ENCODE measurements at regions not wholly inside any gene's neighbourhood (a gene's known extent, or its start where the extent isn't known, plus 50 kb on each side); places are given as distances from the start of the nearest gene placed in this dataset.

DNA sequence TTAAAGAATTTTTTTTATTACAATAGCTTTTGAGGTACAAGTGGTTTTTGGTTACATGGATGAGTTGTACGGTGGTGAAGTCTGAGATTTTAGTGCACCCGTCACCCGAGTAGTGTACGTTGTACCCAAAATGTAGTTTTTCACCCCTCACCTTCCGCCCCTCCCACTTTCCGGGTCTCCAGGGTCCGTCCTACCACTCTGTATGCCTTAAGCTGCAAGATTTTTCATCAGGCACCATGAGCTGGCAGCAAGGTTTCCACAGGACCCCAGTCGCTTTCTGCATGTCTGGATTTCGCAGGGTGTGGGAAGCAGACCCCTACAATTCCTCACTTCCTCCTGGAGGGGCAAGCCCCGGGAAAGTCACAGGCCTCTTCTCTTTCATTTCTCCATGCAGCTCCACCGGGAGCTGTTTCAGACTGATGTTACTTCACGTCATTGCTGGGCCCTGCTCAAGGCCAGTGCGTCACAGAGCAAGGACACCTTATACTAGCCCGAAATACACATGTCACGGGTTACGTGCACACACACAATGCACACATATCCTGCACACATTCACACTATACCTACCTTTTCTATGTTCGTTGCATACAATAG, 179.1 kb downstream of the ZFP36L2 start:
- Histone ChIP-seq H3K27ac (ENCODE audit: low read depth, low read length, poor library complexity, severe bottlenecking) (no peak overlapping the region), H3K36me3 (ENCODE audit: insufficient read depth, low read length) (no peaks in the 10 kb centered on the region), H2AFZ (ENCODE audit: low read length) (no peak overlapping the region), H3K4me2 (ENCODE audit: low read length) (no peak overlapping the region), H3K79me2 (ENCODE audit: insufficient read depth, low read depth, low read length) (no peaks in the 10 kb centered on the region), H3K9me3 (ENCODE audit: low read length) (no peaks in the 10 kb centered on the region), H4K20me1 (ENCODE audit: insufficient read depth, low read length) (no peaks in the 10 kb centered on the region), H3K4me1 (ENCODE audit: insufficient read depth, low read length, poor library complexity, severe bottlenecking) (no peaks in the 10 kb centered on the region), H3K4me3 (ENCODE audit: low read depth, low read length, poor library complexity, severe bottlenecking) (no peak overlapping the region), H3K9me2 (ENCODE audit: insufficient read depth, low read length) (no peaks in the 10 kb centered on the region)
- TF ChIP-seq EZH2phosphoT487 (IDR thresholded peaks at IDR 0.05; ENCODE audit: borderline replicate concordance, low read depth, low read length) (no peak), CTCF (conservative IDR thresholded peaks at IDR 0.05; ENCODE audit: low read length) (no peak)
- POLR2A ChIA-PET, result no interaction called here
- no peak for DNase-seq (ENCODE audit: low spot score)
- CTCF ChIA-PET (ENCODE audit: unreplicated experiment), result no interaction called here
- intact Hi-C loops (cut with micrococcal nuclease; ENCODE audit: unreplicated experiment), result no loop called here
- BruUV-seq (replicated peaks), result no TSS peak

GRCh38 chr2:43045866-43046265, 180.5 kb downstream of the ZFP36L2 start:
- TF ChIP-seq CTCF (conservative IDR thresholded peaks at IDR 0.05; ENCODE audit: low read length) (no peak), EZH2phosphoT487 (IDR thresholded peaks at IDR 0.05; ENCODE audit: borderline replicate concordance, low read depth, low read length) (no peak)
- no peak overlapping the region for H3K4me3 ChIP-seq (ENCODE audit: low read depth, low read length, poor library complexity, severe bottlenecking)
- intact Hi-C loops (cut with micrococcal nuclease; ENCODE audit: unreplicated experiment), result no loop called here

DNA sequence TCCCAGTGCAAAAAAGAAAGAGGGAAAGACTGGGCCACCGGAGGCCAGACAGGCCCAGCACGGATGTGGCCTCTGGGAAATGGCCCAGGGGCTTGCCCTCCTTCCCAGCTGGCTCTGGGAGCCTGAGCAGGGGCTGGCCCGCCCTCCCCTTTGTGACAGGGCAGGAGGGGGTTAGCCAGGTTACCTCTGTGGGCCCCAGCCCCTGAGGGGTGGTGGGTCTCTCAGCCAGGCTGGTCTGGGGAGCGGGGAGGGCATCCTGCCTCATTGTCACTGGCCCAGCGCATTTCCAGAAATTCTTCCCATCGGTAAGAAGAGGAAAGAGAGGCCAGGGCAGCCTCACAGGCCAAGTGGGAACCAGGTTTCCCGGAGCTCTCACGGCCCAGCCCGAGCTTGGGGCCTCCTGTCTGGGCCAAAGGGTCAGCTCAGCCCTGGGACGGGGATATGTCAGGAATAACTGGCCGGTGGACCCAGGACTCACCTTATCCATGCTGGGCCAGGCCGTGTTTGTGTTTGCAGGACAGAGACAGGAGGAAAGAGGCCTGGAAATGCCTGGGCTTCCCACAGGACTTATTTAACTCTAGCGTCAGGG, 182.2 kb downstream of the ZFP36L2 start:
- no peaks in the 10 kb centered on the region for H3K4me1 ChIP-seq (ENCODE audit: insufficient read depth, low read length, poor library complexity, severe bottlenecking)
- H3K79me2 ChIP-seq (ENCODE audit: insufficient read depth, low read depth, low read length), result no peaks in the 10 kb centered on the region
- no peaks in the 10 kb centered on the region for H4K20me1 ChIP-seq (ENCODE audit: insufficient read depth, low read length)
- ChIA-PET CTCF (ENCODE audit: unreplicated experiment) (no interaction called here), POLR2A (no interaction called here)
- H3K27ac ChIP-seq (ENCODE audit: low read depth, low read length, poor library complexity, severe bottlenecking), result no peak overlapping the region
- no peaks in the 10 kb centered on the region for H3K36me3 ChIP-seq (ENCODE audit: insufficient read depth, low read length)
- no peaks in the 10 kb centered on the region for H3K9me3 ChIP-seq (ENCODE audit: low read length)
- no peak for DNase-seq (ENCODE audit: low spot score)
- H3K4me3 ChIP-seq (ENCODE audit: low read depth, low read length, poor library complexity, severe bottlenecking), result no peak overlapping the region
- no peak overlapping the region for H3K4me2 ChIP-seq (ENCODE audit: low read length)
- no TSS peak for BruUV-seq (replicated peaks)
- intact Hi-C loops (cut with micrococcal nuclease; ENCODE audit: unreplicated experiment), result no loop called here
- no peak overlapping the region for H2AFZ ChIP-seq (ENCODE audit: low read length)
- TF ChIP-seq EZH2phosphoT487 (IDR thresholded peaks at IDR 0.05; ENCODE audit: borderline replicate concordance, low read depth, low read length), result no peak
- no peak for TF ChIP-seq CTCF (conservative IDR thresholded peaks at IDR 0.05; ENCODE audit: low read length)
- no peaks in the 10 kb centered on the region for H3K9me2 ChIP-seq (ENCODE audit: insufficient read depth, low read length)

More at GRCh38 chr2:43045866-43046265, 180.5 kb downstream of the ZFP36L2 start:
- Histone ChIP-seq H3K27ac (ENCODE audit: low read depth, low read length, poor library complexity, severe bottlenecking) (no peak overlapping the region), H3K4me1 (ENCODE audit: insufficient read depth, low read length, poor library complexity, severe bottlenecking) (no peaks in the 10 kb centered on the region), H3K9me2 (ENCODE audit: insufficient read depth, low read length) (no peaks in the 10 kb centered on the region), H4K20me1 (ENCODE audit: insufficient read depth, low read length) (no peaks in the 10 kb centered on the region), H3K4me2 (ENCODE audit: low read length) (no peak overlapping the region), H3K79me2 (ENCODE audit: insufficient read depth, low read depth, low read length) (no peaks in the 10 kb centered on the region), H2AFZ (ENCODE audit: low read length) (no peak overlapping the region), H3K36me3 (ENCODE audit: insufficient read depth, low read length) (no peaks in the 10 kb centered on the region), H3K9me3 (ENCODE audit: low read length) (no peaks in the 10 kb centered on the region)
- POLR2A ChIA-PET, result no interaction called here
- BruUV-seq (replicated peaks), result no TSS peak
- no peak for DNase-seq (ENCODE audit: low spot score)
- CTCF ChIA-PET (ENCODE audit: unreplicated experiment), result no interaction called here

Measured in OCI-LY7 (cell line).